ENCODE measurements at regions not wholly inside any gene's neighbourhood (a gene's known extent, or its start where the extent isn't known, plus 50 kb on each side); places are given as distances from the start of the nearest gene placed in this dataset.

DNA sequence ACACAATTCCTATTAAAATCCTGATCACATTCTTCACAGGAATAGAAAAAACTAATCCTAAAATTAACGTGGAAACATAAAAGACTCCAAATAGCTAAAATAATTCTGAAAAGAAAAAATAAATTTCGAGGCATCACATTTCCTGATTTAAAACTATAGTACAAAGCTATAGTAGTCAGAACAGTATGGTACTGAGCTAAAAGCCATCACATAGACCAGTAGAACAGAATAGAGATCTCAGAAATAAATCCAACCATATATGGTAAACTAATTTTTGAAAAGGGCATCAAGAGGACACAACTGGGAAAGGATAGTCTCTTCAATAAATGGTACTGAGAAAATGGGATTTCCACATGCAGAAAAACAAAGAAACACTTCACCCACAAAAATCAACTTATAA lies 125.2 kb upstream of the DAAM1 start:
- Histone ChIP-seq H3K4me1 (ENCODE audit: insufficient read depth, low read length) (no peaks in the 10 kb centered on the region), H3K9ac (ENCODE audit: insufficient read depth, low read depth, low read length) (no peak overlapping the region), H4K20me1 (ENCODE audit: insufficient read depth, low read length) (no peaks in the 10 kb centered on the region), H3K79me2 (ENCODE audit: insufficient read depth, low read length) (no peaks in the 10 kb centered on the region), H3K27me3 (ENCODE audit: control insufficient read depth in 1 of 2, insufficient read depth in 2 of 2, low read length in 2 of 2) (0 out of 5 replicates have a peak, but pooled peaks cover 0 to 1% of the 10 kb centered on the region in 2 experiments), H3K4me2 (ENCODE audit: low read depth, low read length) (no peak overlapping the region), H3K36me3 (replicated peaks in 1 of 2; ENCODE audit: control insufficient read depth in 1 of 2, insufficient read depth in 2 of 2, low read length in 2 of 2) (no peaks in the 10 kb centered on the region), H3K27ac (ENCODE audit: extremely low read length, insufficient read depth, low read length) (no peak overlapping the region), H3K4me3 (replicated peaks in 1 of 3; ENCODE audit: insufficient read depth in 1 of 3, low read depth in 2 of 3, low read length in 3 of 3) (no peak overlapping the region), H2AFZ (ENCODE audit: low read length) (no peak overlapping the region), H3K9me3 (ENCODE audit: low read length) (peaks cover 6% of the 10 kb centered on the region)
- 0% methylated on average over 2 of the region's 2 CpGs for WGBS (ENCODE audit: low lambda C conversion rate)
- FAIRE-seq, result no peak
- DNase-seq (ENCODE audit: low spot score), result no peak
- in situ Hi-C loops (cut with HindIII; ENCODE audit: extremely low pct_ligation_motif_present, low pct_unique_long_range_greater_than_20kb) (no loop called here), intact Hi-C loops (cut with micrococcal nuclease; ENCODE audit: unreplicated experiment) (no loop called here)
- ChIA-PET CTCF (ENCODE audit: low intra/inter-chr PET ratio, low total read pairs) (no interaction called here), POLR2A (no interaction called here)
- no TSS peak for BruUV-seq (replicated peaks)
- ATAC-seq, result no peak
- TF ChIP-seq, protein P1, sequence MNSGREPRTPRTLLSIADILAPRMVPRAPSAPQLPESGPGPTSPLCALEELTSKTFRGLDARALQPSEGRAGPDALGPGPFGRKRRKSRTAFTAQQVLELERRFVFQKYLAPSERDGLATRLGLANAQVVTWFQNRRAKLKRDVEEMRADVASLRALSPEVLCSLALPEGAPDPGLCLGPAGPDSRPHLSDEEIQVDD (CRISPR knock-in tag; IDR thresholded peaks at IDR 0.05; ENCODE audit: borderline replicate concordance), result no peak
- TF ChIP-seq CREM (IDR thresholded peaks at IDR 0.05) (no peak), CREM (CRISPR knock-in tag; IDR thresholded peaks at IDR 0.05) (no peak), ZNF225 (CRISPR knock-in tag; IDR thresholded peaks at IDR 0.05) (no peak), CC2D1A (CRISPR knock-in tag; IDR thresholded peaks at IDR 0.05) (no peak), ZNF263 (CRISPR knock-in tag; IDR thresholded peaks at IDR 0.05) (no peak), NFIB (CRISPR knock-in tag; IDR thresholded peaks at IDR 0.05; ENCODE audit: borderline replicate concordance) (no peak), ZNF616 (CRISPR knock-in tag; IDR thresholded peaks at IDR 0.05; ENCODE audit: low read depth) (no peak), ARNTL (CRISPR knock-in tag; IDR thresholded peaks at IDR 0.05) (no peak), ZNF205 (CRISPR knock-in tag; IDR thresholded peaks at IDR 0.05) (no peak), HDAC6 (IDR thresholded peaks at IDR 0.05; ENCODE audit: low read depth, low read length) (no peak), ZNF431 (CRISPR knock-in tag; IDR thresholded peaks at IDR 0.05; ENCODE audit: borderline replicate concordance, low read depth) (no peak), ZNF382 (CRISPR knock-in tag; IDR thresholded peaks at IDR 0.05; ENCODE audit: borderline replicate concordance) (no peak), ZNF121 (CRISPR knock-in tag; IDR thresholded peaks at IDR 0.05) (no peak), HCFC1 (IDR thresholded peaks at IDR 0.05; ENCODE audit: low read depth, low read length) (no peak)
- TF ChIP-seq, protein P2, sequence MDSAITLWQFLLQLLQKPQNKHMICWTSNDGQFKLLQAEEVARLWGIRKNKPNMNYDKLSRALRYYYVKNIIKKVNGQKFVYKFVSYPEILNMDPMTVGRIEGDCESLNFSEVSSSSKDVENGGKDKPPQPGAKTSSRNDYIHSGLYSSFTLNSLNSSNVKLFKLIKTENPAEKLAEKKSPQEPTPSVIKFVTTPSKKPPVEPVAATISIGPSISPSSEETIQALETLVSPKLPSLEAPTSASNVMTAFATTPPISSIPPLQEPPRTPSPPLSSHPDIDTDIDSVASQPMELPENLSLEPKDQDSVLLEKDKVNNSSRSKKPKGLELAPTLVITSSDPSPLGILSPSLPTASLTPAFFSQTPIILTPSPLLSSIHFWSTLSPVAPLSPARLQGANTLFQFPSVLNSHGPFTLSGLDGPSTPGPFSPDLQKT (CRISPR knock-in tag; IDR thresholded peaks at IDR 0.05; ENCODE audit: borderline replicate concordance), result no peak
- TF ChIP-seq, protein P3, sequence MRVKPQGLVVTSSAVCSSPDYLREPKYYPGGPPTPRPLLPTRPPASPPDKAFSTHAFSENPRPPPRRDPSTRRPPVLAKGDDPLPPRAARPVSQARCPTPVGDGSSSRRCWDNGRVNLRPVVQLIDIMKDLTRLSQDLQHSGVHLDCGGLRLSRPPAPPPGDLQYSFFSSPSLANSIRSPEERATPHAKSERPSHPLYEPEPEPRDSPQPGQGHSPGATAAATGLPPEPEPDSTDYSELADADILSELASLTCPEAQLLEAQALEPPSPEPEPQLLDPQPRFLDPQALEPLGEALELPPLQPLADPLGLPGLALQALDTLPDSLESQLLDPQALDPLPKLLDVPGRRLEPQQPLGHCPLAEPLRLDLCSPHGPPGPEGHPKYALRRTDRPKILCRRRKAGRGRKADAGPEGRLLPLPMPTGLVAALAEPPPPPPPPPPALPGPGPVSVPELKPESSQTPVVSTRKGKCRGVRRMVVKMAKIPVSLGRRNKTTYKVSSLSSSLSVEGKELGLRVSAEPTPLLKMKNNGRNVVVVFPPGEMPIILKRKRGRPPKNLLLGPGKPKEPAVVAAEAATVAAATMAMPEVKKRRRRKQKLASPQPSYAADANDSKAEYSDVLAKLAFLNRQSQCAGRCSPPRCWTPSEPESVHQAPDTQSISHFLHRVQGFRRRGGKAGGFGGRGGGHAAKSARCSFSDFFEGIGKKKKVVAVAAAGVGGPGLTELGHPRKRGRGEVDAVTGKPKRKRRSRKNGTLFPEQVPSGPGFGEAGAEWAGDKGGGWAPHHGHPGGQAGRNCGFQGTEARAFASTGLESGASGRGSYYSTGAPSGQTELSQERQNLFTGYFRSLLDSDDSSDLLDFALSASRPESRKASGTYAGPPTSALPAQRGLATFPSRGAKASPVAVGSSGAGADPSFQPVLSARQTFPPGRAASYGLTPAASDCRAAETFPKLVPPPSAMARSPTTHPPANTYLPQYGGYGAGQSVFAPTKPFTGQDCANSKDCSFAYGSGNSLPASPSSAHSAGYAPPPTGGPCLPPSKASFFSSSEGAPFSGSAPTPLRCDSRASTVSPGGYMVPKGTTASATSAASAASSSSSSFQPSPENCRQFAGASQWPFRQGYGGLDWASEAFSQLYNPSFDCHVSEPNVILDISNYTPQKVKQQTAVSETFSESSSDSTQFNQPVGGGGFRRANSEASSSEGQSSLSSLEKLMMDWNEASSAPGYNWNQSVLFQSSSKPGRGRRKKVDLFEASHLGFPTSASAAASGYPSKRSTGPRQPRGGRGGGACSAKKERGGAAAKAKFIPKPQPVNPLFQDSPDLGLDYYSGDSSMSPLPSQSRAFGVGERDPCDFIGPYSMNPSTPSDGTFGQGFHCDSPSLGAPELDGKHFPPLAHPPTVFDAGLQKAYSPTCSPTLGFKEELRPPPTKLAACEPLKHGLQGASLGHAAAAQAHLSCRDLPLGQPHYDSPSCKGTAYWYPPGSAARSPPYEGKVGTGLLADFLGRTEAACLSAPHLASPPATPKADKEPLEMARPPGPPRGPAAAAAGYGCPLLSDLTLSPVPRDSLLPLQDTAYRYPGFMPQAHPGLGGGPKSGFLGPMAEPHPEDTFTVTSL (CRISPR knock-in tag; IDR thresholded peaks at IDR 0.05; ENCODE audit: borderline replicate concordance), result no peak
- TF ChIP-seq, protein P4, sequence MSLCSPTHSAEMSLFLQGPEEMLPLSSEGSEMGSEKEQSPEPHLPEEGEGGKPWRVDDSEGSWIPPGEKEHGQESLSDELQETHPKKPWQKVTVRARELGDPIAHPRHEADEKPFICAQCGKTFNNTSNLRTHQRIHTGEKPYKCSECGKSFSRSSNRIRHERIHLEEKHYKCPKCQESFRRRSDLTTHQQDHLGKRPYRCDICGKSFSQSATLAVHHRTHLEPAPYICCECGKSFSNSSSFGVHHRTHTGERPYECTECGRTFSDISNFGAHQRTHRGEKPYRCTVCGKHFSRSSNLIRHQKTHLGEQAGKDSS (CRISPR knock-in tag; IDR thresholded peaks at IDR 0.05; ENCODE audit: borderline replicate concordance, low read depth), result no peak

All from HepG2 (cell line).